ENCODE measurements at regions not wholly inside any gene's neighbourhood (a gene's known extent, or its start where the extent isn't known, plus 50 kb on each side); places are given as distances from the start of the nearest gene placed in this dataset.
"Not testable (repeated sequence)": the region's sequence is repeated elsewhere in the genome, so short reads cannot be mapped to it uniquely, and the experiment has no call there.

- DNase-seq (ENCODE audit: low read depth): no peak
Observed at GRCh38 chr6:81906041-81906440, 153.6 kb upstream of the TENT5A start.

DNA sequence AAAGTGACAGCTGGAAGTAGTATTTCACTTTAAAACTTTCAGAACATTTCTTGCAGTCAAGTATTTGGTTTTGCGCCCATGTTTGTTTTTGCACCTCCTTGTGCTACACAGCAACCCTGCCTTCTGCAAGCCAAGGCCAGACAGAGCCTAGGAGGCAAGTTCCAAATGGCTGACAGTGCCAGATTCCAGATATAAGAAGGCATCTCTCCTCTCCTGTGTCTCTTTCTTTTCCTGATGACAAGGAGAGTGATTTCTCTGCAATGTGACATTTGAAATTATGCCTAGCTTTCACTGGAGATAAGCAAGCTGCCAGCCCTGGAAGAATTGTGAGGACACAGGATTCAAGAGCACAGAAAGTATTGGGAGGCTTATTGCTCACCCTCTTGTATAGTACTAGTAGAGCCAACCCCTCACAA, 149.1 kb upstream of the TENT5A start:
- DNase-seq (ENCODE audit: low read depth): no peak

DNA sequence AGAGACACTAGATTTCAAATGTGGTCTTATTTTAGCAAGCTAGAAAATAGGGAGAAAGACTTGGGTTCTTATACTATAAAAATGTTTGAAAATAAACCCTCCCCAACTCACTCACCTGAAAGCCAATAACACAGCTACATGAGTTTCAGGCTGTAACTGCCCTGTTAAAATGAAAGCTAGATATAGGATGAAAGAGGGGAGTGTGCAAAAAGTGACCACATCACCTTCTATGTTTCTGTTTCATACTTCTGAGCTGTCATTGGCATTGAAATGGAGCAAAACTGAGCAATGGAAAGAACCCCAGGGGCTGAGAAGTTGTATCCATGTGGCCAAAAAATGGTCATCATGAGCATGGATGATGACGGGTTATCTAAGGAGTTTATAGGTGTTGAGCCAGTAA, 148.1 kb upstream of the TENT5A start:
- DNase-seq (ENCODE audit: low read depth): no peak

GRCh38 chr6:81897793-81898192, 145.3 kb upstream of the TENT5A start:
- DNase-seq (ENCODE audit: low read depth): no peak

DNA sequence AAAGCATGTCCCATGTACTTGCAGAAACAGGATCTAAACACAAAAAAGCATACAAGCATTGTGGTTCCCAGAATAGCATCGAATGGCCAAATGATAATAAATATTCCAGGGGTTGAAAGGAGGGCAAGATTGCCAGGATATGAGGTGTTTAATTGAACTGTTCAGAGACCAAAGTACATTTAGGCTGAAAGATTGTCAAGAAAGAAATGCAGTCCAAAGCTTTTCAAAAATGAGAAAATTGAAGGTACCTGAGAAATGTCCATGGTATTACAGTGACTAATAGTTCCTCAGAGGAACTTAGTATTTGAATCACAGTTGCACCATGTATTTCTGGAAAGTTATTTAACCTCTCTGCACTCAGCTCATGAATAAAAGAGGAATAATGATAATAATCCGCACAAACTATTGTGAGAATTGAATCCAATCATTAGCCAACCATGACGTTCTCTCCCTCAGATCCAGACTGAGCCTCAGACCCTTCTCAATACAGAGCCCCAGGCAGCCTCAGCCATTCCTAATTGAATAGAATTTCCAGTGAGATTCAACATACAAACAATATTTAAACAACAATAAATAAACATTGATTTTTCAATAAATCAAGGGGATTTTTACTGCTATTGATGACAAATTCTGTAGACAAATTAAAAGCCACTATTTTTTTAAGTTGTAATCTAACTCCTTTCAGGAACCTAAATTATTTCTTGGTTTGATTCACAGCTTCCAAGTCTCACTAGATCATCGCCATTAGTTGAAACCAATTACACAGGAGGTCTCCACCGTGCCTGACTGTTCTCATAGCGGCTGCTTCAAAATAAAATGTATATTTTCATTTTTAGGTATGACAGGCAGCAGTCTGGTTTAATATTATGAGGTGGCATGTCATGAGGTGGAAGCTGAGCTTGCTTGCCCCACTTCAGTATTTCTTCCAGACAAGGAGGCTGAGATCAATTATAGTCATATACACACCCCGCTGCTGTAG, 144.3 kb upstream of the TENT5A start:
- DNase-seq (ENCODE audit: low read depth): no peak

- DNase-seq (ENCODE audit: low read depth): peak; percentile 90
Observed at GRCh38 chr6:81895511-81896185, 143.2 kb upstream of the TENT5A start.

DNA sequence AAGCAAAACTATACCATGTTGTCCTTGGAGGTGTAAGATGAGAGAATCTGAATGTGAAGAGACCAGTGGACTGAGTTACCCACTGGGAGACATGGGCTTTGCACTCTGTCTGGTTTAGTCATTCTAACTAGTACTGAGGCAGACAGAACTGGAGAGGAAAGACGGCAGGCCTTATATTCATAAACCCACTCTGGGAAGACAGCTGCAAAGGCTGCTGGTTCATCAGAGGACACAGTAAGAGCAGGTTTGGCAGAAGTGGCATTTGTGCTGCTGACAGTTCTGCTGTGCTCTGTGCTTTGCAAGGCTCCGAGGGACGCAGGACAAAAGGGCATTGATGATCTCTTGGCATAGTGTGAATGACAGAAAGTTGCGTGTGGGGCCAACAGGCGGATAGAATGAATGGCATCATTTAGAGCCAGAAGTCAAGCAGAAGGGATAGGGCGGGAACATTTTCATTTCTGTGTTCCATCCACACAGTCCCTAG, 142.3 kb upstream of the TENT5A start:
- DNase-seq (ENCODE audit: low read depth): no peak

GRCh38 chr6:81894306-81894705, 141.8 kb upstream of the TENT5A start:
- no peak for DNase-seq (ENCODE audit: low read depth)

DNA sequence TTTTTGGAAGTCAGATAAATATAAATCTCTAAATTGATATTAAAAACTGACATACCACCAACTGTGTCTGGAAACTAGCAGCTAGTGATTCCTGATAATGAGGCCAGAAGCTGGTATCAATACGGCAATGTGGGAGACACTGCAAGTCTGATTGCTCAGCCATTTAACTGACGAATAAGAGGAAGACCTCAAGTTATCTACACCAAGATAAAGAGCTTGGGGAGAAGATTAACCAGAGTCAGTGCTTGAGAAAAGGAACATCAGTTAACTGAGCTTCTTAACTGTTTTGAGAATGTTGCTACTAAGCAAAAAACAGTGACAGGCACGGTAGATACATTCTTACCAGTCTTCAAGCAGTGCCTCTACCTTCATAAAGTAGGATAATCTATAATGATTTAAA, 140.4 kb upstream of the TENT5A start:
- DNase-seq (ENCODE audit: low read depth): no peak

- DNase-seq (ENCODE audit: low read depth): no peak
Observed at GRCh38 chr6:81891874-81892273, 139.4 kb upstream of the TENT5A start.

DNA sequence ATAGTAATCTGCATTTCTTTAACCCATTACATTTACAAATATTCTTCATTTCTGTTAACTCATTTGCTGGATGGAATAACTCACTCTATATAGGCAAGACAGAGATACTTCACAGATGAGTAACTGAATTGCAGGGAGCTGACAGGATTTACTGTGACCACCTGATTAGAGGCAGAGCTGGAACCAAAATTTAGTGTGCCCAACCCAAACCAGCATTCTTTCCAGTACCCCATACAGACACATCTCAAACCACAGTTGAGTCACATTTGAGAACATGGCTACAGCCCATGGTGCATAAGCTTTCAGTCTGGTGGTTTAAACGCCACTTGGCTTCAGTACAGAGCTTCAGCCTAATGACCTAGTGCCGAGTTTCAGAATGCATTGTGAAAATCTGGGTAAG, 138.4 kb upstream of the TENT5A start:
- DNase-seq (ENCODE audit: low read depth): peak; percentile 57

DNA sequence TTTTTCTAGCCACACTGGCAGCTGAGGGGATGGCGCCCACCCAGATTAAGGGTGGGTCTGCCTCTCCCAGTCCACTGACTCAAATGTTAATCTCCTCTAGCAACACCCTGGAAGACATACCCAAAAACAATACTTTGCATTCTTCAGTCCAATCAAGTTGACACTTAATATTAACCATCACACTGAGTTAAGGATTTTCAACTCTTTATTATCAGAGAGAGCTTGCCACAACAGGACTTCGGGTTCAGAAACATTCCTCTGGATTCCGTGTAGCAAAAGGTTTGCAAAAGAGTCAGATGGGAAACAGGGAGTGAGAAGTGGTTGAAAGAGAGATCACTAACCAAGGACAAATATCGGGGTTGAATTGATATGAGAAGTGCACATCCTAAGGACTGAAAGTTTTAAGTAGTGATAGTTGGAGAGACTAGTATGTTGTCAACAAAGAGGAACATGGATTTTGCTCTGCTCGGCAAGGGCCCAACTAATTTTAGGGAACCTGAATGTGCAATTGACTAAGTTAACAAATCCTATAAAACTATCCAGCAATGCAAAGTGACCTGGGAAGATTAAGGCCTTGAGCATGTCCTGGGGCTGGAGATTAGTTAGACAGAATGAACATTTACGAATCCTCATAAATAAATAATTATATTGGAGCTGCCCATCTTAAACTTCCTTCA, 137.0 kb upstream of the TENT5A start:
- DNase-seq (ENCODE audit: low read depth): no peak

DNA sequence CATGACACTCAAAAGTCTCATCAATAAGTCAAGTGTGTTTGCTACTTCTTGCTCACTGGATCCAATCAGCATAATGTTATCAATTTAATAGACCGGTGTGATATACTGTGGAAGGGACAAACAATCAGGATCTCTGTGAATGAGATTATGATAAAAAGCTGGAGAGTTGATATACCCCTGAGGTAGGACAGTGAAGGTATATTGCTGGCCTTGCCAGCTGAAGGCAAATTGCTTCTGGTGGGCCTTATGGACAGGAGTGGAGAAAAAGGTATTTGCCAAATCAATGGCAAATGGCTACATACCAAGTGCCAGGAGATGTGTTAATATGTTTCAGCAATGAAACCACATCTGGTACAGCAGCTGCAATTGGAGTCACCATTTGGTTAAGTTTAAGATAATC, 134.4 kb upstream of the TENT5A start:
- DNase-seq (ENCODE audit: low read depth): not testable (repeated sequence)

DNA sequence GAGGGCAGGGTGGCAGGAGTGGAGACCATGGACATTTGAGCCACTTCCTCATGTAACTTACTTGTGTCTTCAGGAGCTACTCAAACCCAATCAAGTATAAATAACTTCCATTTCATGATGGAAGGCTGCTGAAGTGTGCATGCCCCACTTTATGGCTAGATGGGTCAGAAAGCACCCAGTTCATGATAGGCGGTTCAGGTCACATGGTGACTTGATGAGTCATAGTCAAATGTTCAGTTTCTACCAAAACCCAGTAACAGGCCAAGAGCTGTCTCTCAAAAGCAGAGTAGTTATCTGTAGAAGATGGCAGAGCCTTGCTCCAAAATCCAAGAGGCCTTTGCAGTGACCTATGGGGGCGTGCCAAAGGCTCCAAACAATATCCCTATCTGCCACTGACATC, 133.7 kb upstream of the TENT5A start:
- no peak for DNase-seq (ENCODE audit: low read depth)

- DNase-seq (ENCODE audit: low read depth): no peak
Observed at GRCh38 chr6:81881660-81882059, 129.2 kb upstream of the TENT5A start.

DNA sequence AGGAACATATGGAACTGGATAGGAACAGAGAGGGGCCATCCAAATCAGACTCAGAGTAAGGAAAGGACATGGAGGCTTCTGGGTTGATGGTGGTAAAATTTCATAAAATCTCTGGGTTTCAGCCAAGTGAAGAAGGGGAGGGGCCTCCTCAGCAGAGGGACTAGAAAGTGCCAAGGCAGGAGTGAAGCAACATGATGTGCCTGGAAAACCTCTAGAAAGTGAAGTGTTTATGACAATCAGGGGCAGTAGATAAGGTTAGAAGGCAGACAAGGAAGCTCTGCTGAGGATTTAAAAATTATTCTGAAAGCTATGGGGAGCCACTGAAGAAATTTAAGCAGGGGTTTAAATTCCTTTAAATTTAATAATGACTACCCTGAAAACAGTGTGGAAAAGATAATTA, 126.0 kb upstream of the TENT5A start:
- DNase-seq (ENCODE audit: low read depth): no peak

DNA sequence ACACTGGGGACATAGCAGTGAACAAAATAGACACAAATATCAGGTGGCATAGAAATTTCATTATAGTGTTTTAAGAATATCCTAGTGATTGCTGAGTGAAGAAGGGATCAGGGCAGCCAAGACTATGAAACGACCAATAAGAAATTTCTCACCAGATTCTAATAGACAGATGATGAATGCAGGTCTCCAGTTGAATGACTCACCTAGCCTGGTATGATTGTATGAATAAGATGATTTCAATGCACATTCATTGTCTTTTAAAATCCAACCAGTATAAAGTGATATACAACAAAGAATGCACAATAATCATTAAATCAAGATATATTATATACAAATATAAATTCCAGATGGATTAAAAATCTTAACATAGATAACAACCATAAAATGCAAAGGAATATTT, 124.5 kb upstream of the TENT5A start:
- no peak for DNase-seq (ENCODE audit: low read depth)

- no peak for DNase-seq (ENCODE audit: low read depth)
Observed at GRCh38 chr6:81875782-81876293, 123.4 kb upstream of the TENT5A start.

DNA sequence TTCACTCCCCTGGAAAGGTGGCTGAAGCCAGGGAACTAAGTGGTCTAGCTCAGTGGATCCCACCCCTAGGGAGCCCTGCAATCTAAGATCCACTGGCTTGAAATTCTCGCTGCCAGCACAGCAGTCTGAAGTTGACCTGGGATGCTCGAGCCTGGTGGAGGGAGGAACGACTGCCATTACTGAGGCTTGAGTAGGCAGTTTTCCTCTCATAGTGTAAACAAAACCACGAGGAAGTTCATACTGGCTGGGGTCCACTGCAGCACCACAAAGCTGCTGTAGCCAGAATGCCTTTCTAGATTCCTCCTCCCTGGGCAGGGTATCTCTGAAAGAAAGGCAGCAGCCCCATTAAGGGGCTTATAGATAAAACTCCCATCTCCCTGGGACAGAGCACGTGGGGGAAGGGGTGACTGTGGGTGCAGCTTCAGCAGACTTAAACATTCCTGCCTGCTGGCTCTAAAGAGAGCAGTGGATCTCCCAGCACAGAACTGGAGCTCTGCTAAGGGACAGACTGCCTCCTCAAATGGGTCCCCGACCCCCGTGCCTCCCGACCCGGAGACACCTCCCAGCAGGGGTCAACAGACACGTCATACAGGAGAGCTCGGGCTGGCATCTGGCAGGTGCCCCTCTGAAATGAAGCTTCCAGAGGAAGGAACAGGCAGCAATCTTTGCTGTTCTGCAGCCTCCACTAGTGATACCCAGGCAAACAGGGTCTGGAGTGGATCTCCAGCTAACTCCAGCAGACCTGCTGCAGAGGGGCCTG, 117.4 kb upstream of the TENT5A start:
- DNase-seq (ENCODE audit: low read depth): not testable (repeated sequence)

GRCh38 chr6:81865712-81866111, 113.2 kb upstream of the TENT5A start:
- DNase-seq (ENCODE audit: low read depth): peak; percentile 35

DNA sequence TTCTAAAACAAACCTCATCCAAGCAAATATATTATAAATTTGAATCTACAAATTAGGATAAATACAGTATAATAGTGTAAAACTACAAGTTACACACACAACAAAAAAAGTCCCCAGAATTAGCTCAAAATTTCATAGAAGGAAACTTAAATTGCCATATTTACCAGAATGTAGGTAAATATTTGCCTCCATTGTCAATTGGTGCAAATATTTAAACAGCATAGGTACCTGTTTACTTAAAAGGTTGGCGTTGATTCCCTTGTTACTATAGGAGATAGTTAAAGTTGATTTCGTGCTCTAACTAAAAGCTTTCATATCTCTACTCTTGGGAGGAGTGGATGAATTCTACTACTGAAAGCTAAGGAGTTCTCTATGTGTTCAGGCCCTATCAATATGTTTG, 111.6 kb upstream of the TENT5A start:
- no peak for DNase-seq (ENCODE audit: low read depth)

DNA sequence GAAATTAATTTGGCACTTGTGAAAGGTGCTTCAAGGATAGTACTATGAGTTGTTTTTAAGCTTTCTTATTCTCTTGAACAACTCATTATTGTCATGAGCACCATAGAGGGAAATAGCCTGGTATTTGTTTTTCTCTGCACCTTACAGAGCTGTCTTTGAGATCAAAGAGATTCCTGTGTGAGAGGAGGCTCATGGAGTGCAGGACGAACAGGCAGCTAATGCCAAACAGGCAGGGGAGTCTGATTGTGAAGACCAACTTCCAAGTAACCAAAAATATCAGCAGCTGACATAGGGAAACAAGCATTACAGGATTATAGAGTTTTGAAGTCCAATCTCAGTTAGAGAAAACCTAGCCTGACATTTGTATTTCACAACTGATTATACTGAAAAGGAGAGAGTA, 110.6 kb upstream of the TENT5A start:
- no peak for DNase-seq (ENCODE audit: low read depth)

Measured in non-pigmented ciliary epithelial cell (primary cell).